Kidney (tissue), 13 donors: ENCODE measurements at regions not wholly inside any gene's neighbourhood (a gene's known extent, or its start where the extent isn't known, plus 50 kb on each side); places are given as distances from the start of the nearest gene placed in this dataset.
A peak's percentile ranks its signal among the peaks of the same experiment; 100 is the strongest.

Experiments used
- DNase-seq, 5 donors: peaks; one replicate each; pipeline ENCODE4 v3.0.0-alpha.2; 2013 to 2020
- FAIRE-seq: peaks from 2 replicates; lab custom pipeline; 2012; peaks lifted over from hg19 to GRCh38; lab: Jason Lieb, UNC
- H3K27ac ChIP-seq, 2 donors: one replicate each; pipeline ENCODE4 v1.7.0; 2013; ENCODE audit warnings: low read depth in 2 of 2, low read length in 2 of 2, inconsistent platforms in 1 of 2
- H3K27me3 ChIP-seq: one replicate; pipeline ENCODE4 v1.7.1; 2013; ENCODE audit warnings: low read length, inconsistent platforms; ENCODE audit not compliant: control insufficient read depth, insufficient read depth
- H3K36me3 ChIP-seq, 3 donors: one replicate each; pipeline versions ENCODE4 v1.7.0 to v1.7.1; 2013; ENCODE audit warnings: low read length in 3 of 3, control low read depth in 1 of 3, inconsistent platforms in 1 of 3; ENCODE audit not compliant: insufficient read depth in 3 of 3, control insufficient read depth in 2 of 3
- H3K4me1 ChIP-seq, 3 donors: one replicate each; pipeline versions ENCODE4 v1.7.0 to v1.7.1; 2013; ENCODE audit warnings: low read length in 3 of 3, inconsistent platforms in 1 of 3, low read depth in 1 of 3; ENCODE audit not compliant: control insufficient read depth in 2 of 3, insufficient read depth in 2 of 3
- H3K4me3 ChIP-seq, 3 donors: one replicate each; pipeline versions ENCODE4 v1.7.0 to v1.8.1; 2013; ENCODE audit warnings: low read length in 3 of 3, control low read depth in 1 of 3, inconsistent platforms in 1 of 3
- H3K9ac ChIP-seq, 3 donors: one replicate each; pipeline versions ENCODE4 v1.7.0 to v1.7.1; 2013; ENCODE audit warnings: low read length in 3 of 3, control low read depth in 1 of 3, inconsistent platforms in 1 of 3
- H3K9me3 ChIP-seq, 3 donors: one replicate each; pipeline versions ENCODE4 v1.7.0 to v1.7.1; 2013; ENCODE audit warnings: low read length in 3 of 3, control low read depth in 1 of 3, inconsistent platforms in 1 of 3; ENCODE audit not compliant: control insufficient read depth in 2 of 3, insufficient read depth in 1 of 3
- intact Hi-C: fragments of 100-400 bp; cut with DNase I; formaldehyde crosslinking; loops from one replicate; pipeline ENCODE4 v1.11.1; 2022
- TF ChIP-seq, protein P1 (sequence below): IDR thresholded peaks from 3 replicates; pipeline ENCODE4 v1.5.1; 2012; ENCODE audit warnings: mild to moderate bottlenecking, moderate library complexity, borderline replicate concordance; ENCODE audit not compliant: insufficient read depth; ENCODE audit errors: extremely low read depth
- donor health status: control.
- donor health status: control.
- donor health status: control.
- donor health status: control.
- donor health status: control.
- donor health status: DM: yes; HTN: yes; CAD: no.
- donor health status: Normal renal cell carcinoma (clear cell type).

DNA sequence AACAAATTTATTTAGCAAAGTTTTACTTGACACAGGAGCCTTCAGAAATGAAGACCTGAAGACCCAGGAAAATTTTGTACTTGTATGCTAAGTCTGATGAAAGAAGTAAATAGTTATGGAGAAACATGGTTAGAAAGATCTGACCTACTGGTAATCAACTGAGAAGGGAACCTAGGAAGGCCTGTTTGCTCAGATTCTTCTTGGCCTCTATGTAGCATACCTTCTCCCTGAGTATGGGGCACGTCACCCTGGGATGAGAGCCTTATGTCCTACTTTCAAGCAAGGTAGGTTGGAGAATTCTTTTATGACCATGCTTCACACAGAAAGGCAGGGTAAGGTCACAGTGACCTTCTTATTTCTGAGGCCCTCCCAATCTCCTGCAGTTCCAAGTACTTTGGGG lies 178.6 kb upstream of the CREB1 start:
- DNase-seq (no peak), FAIRE-seq (no peak)
- no peak overlapping the region for H3K9ac ChIP-seq
- H3K36me3 ChIP-seq, result no peaks in the 10 kb centered on the region
- intact Hi-C loops, result no loop called here
- no peaks in the 10 kb centered on the region for H3K27me3 ChIP-seq
- H3K4me1 ChIP-seq, result no peaks in the 10 kb centered on the region
- H3K27ac ChIP-seq, result no peak overlapping the region
- H3K9me3 ChIP-seq, result no peaks in the 10 kb centered on the region
- no peak overlapping the region for H3K4me3 ChIP-seq
- TF ChIP-seq, protein P1, sequence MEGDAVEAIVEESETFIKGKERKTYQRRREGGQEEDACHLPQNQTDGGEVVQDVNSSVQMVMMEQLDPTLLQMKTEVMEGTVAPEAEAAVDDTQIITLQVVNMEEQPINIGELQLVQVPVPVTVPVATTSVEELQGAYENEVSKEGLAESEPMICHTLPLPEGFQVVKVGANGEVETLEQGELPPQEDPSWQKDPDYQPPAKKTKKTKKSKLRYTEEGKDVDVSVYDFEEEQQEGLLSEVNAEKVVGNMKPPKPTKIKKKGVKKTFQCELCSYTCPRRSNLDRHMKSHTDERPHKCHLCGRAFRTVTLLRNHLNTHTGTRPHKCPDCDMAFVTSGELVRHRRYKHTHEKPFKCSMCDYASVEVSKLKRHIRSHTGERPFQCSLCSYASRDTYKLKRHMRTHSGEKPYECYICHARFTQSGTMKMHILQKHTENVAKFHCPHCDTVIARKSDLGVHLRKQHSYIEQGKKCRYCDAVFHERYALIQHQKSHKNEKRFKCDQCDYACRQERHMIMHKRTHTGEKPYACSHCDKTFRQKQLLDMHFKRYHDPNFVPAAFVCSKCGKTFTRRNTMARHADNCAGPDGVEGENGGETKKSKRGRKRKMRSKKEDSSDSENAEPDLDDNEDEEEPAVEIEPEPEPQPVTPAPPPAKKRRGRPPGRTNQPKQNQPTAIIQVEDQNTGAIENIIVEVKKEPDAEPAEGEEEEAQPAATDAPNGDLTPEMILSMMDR, result no peak

GRCh38 chr2:207352978-207353671 lies 176.6 kb upstream of the CREB1 start:
- Histone ChIP-seq H3K36me3 (no peaks in the 10 kb centered on the region), H3K9ac (no peak overlapping the region), H3K4me3 (no peak overlapping the region), H3K4me1 (no peaks in the 10 kb centered on the region), H3K9me3 (no peaks in the 10 kb centered on the region), H3K27me3 (no peaks in the 10 kb centered on the region), H3K27ac (no peak overlapping the region)
- DNase-seq (peak in 2 of 5 donors; percentile 7 to 16), FAIRE-seq (no peak)
- TF ChIP-seq, protein P1, result no peak
- intact Hi-C loops, result no loop called here

- TF ChIP-seq, protein P1, result no peak
- Histone ChIP-seq H3K36me3 (no peaks in the 10 kb centered on the region), H3K9me3 (no peaks in the 10 kb centered on the region), H3K4me3 (no peak overlapping the region), H3K4me1 (no peaks in the 10 kb centered on the region), H3K9ac (no peak overlapping the region), H3K27me3 (no peaks in the 10 kb centered on the region), H3K27ac (no peak overlapping the region)
- no peak for FAIRE-seq
- intact Hi-C loops, result no loop called here
- no peak for DNase-seq
These were observed 175.9 kb upstream of the CREB1 start for GRCh38 chr2:207353836-207354235.

DNA sequence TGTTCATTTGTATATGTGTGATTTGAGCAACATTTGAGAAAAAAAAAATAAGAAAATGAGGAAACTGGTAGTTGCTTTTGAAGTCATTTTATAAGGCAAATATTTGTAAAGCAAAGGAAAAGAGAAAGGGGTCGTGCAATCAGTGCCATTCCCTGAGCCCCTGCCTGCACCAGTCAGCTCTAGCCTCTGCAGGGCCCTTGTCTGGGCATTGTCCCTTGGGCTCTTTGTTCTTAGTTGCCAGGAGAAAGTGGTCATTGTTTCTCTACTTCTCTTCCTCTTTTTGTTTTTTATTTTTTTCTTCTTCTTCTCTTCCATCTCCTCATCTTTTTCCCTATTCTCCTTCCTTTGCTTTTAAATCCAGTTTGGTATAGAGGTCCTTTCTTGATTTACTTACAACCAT lies 175.3 kb upstream of the CREB1 start:
- DNase-seq, result no peak
- no peaks in the 10 kb centered on the region for H3K27me3 ChIP-seq
- no peak overlapping the region for H3K4me3 ChIP-seq
- H3K9ac ChIP-seq, result no peak overlapping the region
- no peak for FAIRE-seq
- TF ChIP-seq, protein P1, result no peak
- H3K36me3 ChIP-seq, result no peaks in the 10 kb centered on the region
- H3K4me1 ChIP-seq, result no peaks in the 10 kb centered on the region
- intact Hi-C loops, result no loop called here
- H3K9me3 ChIP-seq, result no peaks in the 10 kb centered on the region
- H3K27ac ChIP-seq, result no peak overlapping the region
